Uterus (tissue), 2 donors: ENCODE measurements at regions not wholly inside any gene's neighbourhood (a gene's known extent, or its start where the extent isn't known, plus 50 kb on each side); places are given as distances from the start of the nearest gene placed in this dataset.

ENCODE experiments used
- CTCF ChIP-seq, 4 experiments: fragments of 200-600 bp in 2 of 4; fragments of 450-650 bp in 2 of 4; sonication (generic) in 2 of 4; IDR thresholded peaks; one replicate each; pipeline ENCODE4 v1.5.1; 2016 to 2019; ENCODE audit warnings: antibody characterized with exemption in 4 of 4, mild to moderate bottlenecking in 2 of 4, moderate library complexity in 1 of 4
- POLR2A ChIP-seq, 2 donors: fragments of 450-650 bp; IDR thresholded peaks; one replicate each; pipeline ENCODE4 v1.6.1; 2016; ENCODE audit warnings: antibody characterized with exemption in 2 of 2, mild to moderate bottlenecking in 1 of 2, moderate library complexity in 1 of 2

DNA sequence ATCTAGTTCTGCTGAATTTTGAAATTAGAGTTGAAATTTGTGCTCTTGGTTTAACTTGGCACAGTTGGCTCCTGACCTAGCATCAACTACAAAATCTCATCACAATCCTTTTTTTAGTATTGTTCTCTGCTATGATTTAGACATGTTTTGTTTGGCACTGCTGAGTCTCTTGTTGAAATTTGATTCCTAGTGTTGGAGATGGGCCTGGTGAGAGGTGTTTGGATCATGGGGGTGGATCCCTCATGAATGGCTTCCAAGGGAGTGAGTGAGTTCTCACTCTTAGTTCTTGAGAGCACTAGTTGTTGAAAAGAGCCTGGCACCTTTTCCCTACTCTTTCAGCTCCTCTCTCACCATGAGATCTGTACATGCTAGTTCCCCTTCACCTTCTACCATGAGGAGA lies 605.6 kb upstream of the SLC39A10 start:
- no peak for TF ChIP-seq CTCF (IDR thresholded peaks at IDR 0.05)
- no peak for TF ChIP-seq POLR2A (IDR thresholded peaks at IDR 0.05)
